Suprapubic skin (tissue), 4 donors: ENCODE measurements at regions not wholly inside any gene's neighbourhood (a gene's known extent, or its start where the extent isn't known, plus 50 kb on each side); places are given as distances from the start of the nearest gene placed in this dataset.

ENCODE experiments used
- DNase-seq, 2 donors: peaks; one replicate each; pipeline ENCODE4 v3.0.0-alpha.2; 2019; ENCODE audit warnings: low spot score in 2 of 2
- H3K27ac ChIP-seq: fragments of 200-600 bp; sonication (generic); one replicate; pipeline ENCODE4 v1.5.1; 2019
- H3K27me3 ChIP-seq: fragments of 200-600 bp; sonication (generic); one replicate; pipeline ENCODE4 v1.5.1; 2019
- H3K36me3 ChIP-seq: fragments of 200-600 bp; sonication (generic); one replicate; pipeline ENCODE4 v1.5.1; 2019
- H3K4me1 ChIP-seq: fragments of 200-600 bp; sonication (generic); one replicate; pipeline ENCODE4 v1.5.1; 2019
- H3K4me3 ChIP-seq: fragments of 200-600 bp; sonication (generic); one replicate; pipeline ENCODE4 v1.5.1; 2019; ENCODE audit warnings: mild to moderate bottlenecking
- H3K9me3 ChIP-seq: fragments of 200-600 bp; sonication (generic); one replicate; pipeline ENCODE4 v1.5.1; 2019
- EP300 ChIP-seq: sonication (generic); formaldehyde crosslinking; IDR thresholded peaks from one replicate; pipeline ENCODE4 v1.6.1; 2017; ENCODE audit warnings: antibody characterized with exemption
- POLR2A ChIP-seq, 2 donors: fragments of 450-650 bp; IDR thresholded peaks; one replicate each; pipeline ENCODE4 v1.6.1; 2017; ENCODE audit warnings: antibody characterized with exemption in 2 of 2, mild to moderate bottlenecking in 2 of 2, moderate library complexity in 2 of 2
- POLR2AphosphoS5 ChIP-seq, 3 donors: sonication (generic); formaldehyde crosslinking; IDR thresholded peaks; one replicate each; pipeline ENCODE4 v1.6.1; 2017; ENCODE audit warnings: antibody characterized with exemption in 3 of 3
- WGBS: methylation state at CpG from one replicate; pipeline ENCODE4 v1.1.5; 2018; 5-methylcytosine and 5-hydroxymethylcytosine counted together
- TF ChIP-seq, protein P1 (sequence below), 2 donors: fragments of 200-600 bp in 1 of 2; fragments of 450-650 bp in 1 of 2; sonication (generic) in 1 of 2; IDR thresholded peaks; one replicate each; pipeline ENCODE4 v1.5.1; 2016 to 2019; ENCODE audit warnings: antibody characterized with exemption in 2 of 2, mild to moderate bottlenecking in 1 of 2, moderate library complexity in 1 of 2

DNA sequence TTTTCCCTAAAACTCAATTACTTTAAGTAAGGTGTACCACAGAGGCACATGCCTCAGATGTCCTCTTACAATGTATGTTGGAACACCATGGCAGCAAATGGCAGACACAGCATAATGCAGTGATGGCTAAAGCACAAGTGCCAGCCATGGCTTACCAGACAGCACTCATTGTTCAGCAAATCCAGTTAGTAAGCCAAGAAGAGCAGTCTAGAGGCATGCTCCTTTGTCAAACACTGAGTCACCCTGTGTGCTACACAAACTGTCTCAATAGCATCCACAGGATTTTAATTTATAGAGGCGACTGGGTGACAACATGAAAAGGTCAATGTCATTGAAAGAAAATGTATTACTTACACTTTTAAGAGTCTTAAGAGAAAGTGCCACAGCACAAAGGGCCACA lies 140.6 kb downstream of the KCNA4 start:
- peaks cover 5% of the 10 kb centered on the region for H3K9me3 ChIP-seq
- H3K4me3 ChIP-seq: no peak overlapping the region
- H3K27ac ChIP-seq: no peak overlapping the region
- H3K27me3 ChIP-seq: no peaks in the 10 kb centered on the region
- no peaks in the 10 kb centered on the region for H3K4me1 ChIP-seq
- H3K36me3 ChIP-seq: no peaks in the 10 kb centered on the region
- 80% methylated on average over 1 of the region's 1 CpG for WGBS
- DNase-seq: no peak
- TF ChIP-seq, protein P1, sequence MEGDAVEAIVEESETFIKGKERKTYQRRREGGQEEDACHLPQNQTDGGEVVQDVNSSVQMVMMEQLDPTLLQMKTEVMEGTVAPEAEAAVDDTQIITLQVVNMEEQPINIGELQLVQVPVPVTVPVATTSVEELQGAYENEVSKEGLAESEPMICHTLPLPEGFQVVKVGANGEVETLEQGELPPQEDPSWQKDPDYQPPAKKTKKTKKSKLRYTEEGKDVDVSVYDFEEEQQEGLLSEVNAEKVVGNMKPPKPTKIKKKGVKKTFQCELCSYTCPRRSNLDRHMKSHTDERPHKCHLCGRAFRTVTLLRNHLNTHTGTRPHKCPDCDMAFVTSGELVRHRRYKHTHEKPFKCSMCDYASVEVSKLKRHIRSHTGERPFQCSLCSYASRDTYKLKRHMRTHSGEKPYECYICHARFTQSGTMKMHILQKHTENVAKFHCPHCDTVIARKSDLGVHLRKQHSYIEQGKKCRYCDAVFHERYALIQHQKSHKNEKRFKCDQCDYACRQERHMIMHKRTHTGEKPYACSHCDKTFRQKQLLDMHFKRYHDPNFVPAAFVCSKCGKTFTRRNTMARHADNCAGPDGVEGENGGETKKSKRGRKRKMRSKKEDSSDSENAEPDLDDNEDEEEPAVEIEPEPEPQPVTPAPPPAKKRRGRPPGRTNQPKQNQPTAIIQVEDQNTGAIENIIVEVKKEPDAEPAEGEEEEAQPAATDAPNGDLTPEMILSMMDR (IDR thresholded peaks at IDR 0.05): no peak
- TF ChIP-seq EP300 (no peak), POLR2A (IDR thresholded peaks at IDR 0.05) (no peak), POLR2AphosphoS5 (IDR thresholded peaks at IDR 0.05) (no peak)

DNA sequence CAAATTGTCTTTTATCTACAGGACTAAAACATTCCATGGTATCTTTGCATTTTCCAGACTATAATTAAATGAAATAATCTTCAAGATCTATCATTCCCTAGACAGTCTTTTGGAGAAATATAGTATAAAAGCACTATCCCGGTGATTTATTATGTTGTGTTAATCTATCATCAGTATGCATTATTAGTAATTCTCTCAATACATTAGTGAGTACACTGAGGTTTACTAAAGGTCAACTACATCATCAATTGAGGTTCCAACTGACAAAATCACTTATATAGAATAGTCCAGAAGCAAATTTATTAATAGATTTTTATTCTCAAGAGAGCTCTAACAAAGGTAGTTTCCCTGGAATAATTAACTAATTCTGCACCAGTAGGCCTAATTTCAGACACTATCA lies 169.6 kb downstream of the KCNA4 start:
- Histone ChIP-seq H3K36me3 (no peaks in the 10 kb centered on the region), H3K4me1 (no peaks in the 10 kb centered on the region), H3K9me3 (no peaks in the 10 kb centered on the region), H3K4me3 (no peak overlapping the region), H3K27ac (no peak overlapping the region), H3K27me3 (no peaks in the 10 kb centered on the region)
- TF ChIP-seq EP300 (no peak), POLR2A (IDR thresholded peaks at IDR 0.05) (no peak), POLR2AphosphoS5 (IDR thresholded peaks at IDR 0.05) (no peak)
- TF ChIP-seq, protein P1 (IDR thresholded peaks at IDR 0.05): no peak
- no peak for DNase-seq
- 59% methylated on average over 1 of the region's 1 CpG for WGBS

DNA sequence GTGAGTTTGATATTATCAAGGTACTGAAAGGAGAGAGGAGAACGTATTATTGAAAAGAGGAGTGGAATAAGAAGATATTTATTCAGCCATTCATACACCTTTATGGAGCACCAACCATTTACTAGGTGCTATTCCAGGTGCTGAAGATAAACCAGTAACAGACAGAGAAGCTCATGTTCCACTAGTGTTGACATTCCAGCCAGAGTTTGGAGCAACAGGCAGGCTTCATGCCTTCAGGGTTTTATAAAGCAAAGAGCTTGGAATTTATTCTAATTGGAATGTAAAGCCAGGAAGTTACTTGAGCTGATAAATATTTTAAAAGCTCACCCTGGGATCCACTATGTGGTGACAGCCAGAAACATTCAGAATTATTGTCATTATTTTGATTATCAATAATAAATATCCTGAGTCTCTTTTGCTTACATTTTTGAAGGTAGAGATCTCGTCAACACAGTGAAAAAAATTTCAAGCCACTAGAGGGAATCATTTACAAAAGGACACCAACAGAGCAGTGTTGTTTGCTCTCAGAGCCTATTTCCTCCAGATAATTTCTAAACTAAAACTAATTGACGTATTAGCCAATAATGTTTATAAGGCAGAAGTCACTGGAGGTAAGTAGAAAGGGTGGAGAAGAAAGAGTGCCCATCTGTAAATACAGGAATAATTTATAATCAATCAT lies 172.0 kb downstream of the KCNA4 start:
- WGBS: 38% methylated on average over 3 of the region's 3 CpGs
- Histone ChIP-seq H3K27me3 (no peaks in the 10 kb centered on the region), H3K9me3 (no peaks in the 10 kb centered on the region), H3K27ac (no peak overlapping the region), H3K36me3 (no peaks in the 10 kb centered on the region), H3K4me1 (no peaks in the 10 kb centered on the region), H3K4me3 (no peak overlapping the region)
- DNase-seq: no peak
- no peak for TF ChIP-seq POLR2A (IDR thresholded peaks at IDR 0.05)
- TF ChIP-seq, protein P1 (IDR thresholded peaks at IDR 0.05): no peak
- TF ChIP-seq POLR2AphosphoS5 (IDR thresholded peaks at IDR 0.05): no peak
- no peak for TF ChIP-seq EP300

DNA sequence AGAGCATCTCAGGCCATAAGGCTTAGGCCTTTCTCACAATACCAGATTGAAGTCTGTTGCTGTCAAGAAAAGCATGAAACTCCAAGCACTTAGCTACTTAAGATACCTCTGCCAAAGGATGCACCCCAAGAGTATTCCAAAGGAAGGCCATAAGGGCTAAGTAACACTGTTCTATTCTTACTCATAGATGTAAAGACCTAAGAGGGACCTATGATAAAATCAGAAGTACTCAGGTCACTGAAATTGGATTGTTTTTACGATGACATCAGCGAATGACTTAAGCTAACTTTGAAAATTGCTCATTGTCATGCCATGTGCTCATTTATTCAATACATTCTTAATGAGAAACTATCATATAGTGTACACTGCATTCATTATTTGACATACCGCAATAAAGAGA lies 172.8 kb downstream of the KCNA4 start:
- TF ChIP-seq POLR2AphosphoS5 (IDR thresholded peaks at IDR 0.05) (no peak), EP300 (no peak), POLR2A (IDR thresholded peaks at IDR 0.05) (no peak)
- TF ChIP-seq, protein P1 (IDR thresholded peaks at IDR 0.05): no peak

DNA sequence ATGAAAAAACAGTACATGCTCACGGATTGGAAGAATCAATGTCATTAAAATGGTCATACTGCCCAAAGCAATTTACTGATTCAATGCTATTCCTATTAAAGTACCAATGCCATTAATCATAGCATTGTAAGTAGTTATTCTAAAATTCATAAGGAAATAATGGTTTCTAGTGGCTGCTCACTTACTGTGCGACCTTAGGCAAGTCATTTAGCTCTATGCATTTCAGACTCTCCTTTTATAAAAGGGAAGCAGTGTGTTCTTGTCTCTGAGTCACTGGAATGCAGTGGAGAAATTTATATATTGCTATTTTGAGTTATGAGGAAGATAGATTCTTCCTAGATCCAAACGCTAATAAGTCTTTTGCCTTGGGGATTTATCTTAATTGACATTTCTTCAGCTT lies 174.8 kb downstream of the KCNA4 start:
- TF ChIP-seq, protein P1 (IDR thresholded peaks at IDR 0.05): no peak
- TF ChIP-seq POLR2A (IDR thresholded peaks at IDR 0.05) (no peak), POLR2AphosphoS5 (IDR thresholded peaks at IDR 0.05) (no peak), EP300 (no peak)
- WGBS: 64% methylated on average over 3 of the region's 3 CpGs
- no peaks in the 10 kb centered on the region for H3K27me3 ChIP-seq

More for the DNA sequence above, 172.8 kb downstream of the KCNA4 start:
- H3K4me3 ChIP-seq: no peak overlapping the region
- no peaks in the 10 kb centered on the region for H3K27me3 ChIP-seq
- no peaks in the 10 kb centered on the region for H3K9me3 ChIP-seq
- no peak for DNase-seq
- no peak overlapping the region for H3K27ac ChIP-seq
- H3K4me1 ChIP-seq: no peaks in the 10 kb centered on the region
- 89% methylated on average over 3 of the region's 3 CpGs for WGBS
- H3K36me3 ChIP-seq: no peaks in the 10 kb centered on the region

More for the DNA sequence above, 174.8 kb downstream of the KCNA4 start:
- Histone ChIP-seq H3K9me3 (no peaks in the 10 kb centered on the region), H3K4me1 (no peaks in the 10 kb centered on the region), H3K27ac (no peak overlapping the region), H3K36me3 (no peaks in the 10 kb centered on the region), H3K4me3 (no peak overlapping the region)
- DNase-seq: no peak
